H9 (cell line): ENCODE measurements at regions not wholly inside any gene's neighbourhood (a gene's known extent, or its start where the extent isn't known, plus 50 kb on each side); places are given as distances from the start of the nearest gene placed in this dataset.

Experiments used
- DNase-seq: peaks from one replicate; pipeline ENCODE4 v3.0.0-alpha.2; 2017
- H2AFZ ChIP-seq: one replicate; pipeline ENCODE4 v1.6.1; 2013; ENCODE audit warnings: mild to moderate bottlenecking, low read length, control low read depth, moderate library complexity
- H2AK5ac ChIP-seq: 2 replicates; pipeline ENCODE4 v1.6.1; 2013; ENCODE audit warnings: low read length, control low read depth, mixed read lengths; ENCODE audit not compliant: insufficient read length
- H2BK120ac ChIP-seq: one replicate; pipeline ENCODE4 v1.6.1; 2013; ENCODE audit warnings: low read depth, mild to moderate bottlenecking, low read length, control low read depth, inconsistent platforms; ENCODE audit not compliant: poor library complexity, severe bottlenecking
- H2BK12ac ChIP-seq: 2 replicates; pipeline ENCODE4 v1.6.1; 2013; ENCODE audit warnings: low read length, control low read depth, mixed read lengths, low read depth; ENCODE audit not compliant: insufficient read length
- H2BK15ac ChIP-seq: 2 replicates; pipeline ENCODE4 v1.6.1; 2013; ENCODE audit warnings: low read depth, low read length, control low read depth
- H2BK20ac ChIP-seq: one replicate; pipeline ENCODE4 v1.6.1; 2013; ENCODE audit warnings: low read depth, mild to moderate bottlenecking, low read length, control low read depth, inconsistent platforms; ENCODE audit not compliant: poor library complexity, severe bottlenecking
- H2BK5ac ChIP-seq: 2 replicates; pipeline ENCODE4 v1.6.1; 2013; ENCODE audit warnings: low read length, control low read depth, mixed read lengths; ENCODE audit not compliant: insufficient read length
- H3K14ac ChIP-seq: 2 replicates; pipeline ENCODE4 v1.6.1; 2013; ENCODE audit warnings: low read length, control low read depth; ENCODE audit not compliant: insufficient read depth
- H3K18ac ChIP-seq: 2 replicates; pipeline ENCODE4 v1.6.1; 2013; ENCODE audit warnings: low read depth, mild to moderate bottlenecking, mixed read lengths, low read length, control low read depth; ENCODE audit not compliant: insufficient read length
- H3K23ac ChIP-seq: 2 replicates; pipeline ENCODE4 v1.6.1; 2013; ENCODE audit warnings: low read length, control low read depth, mixed read lengths, low read depth; ENCODE audit not compliant: insufficient read length
- H3K23me2 ChIP-seq: 2 replicates; pipeline ENCODE4 v1.6.1; 2013; ENCODE audit warnings: low read depth, mild to moderate bottlenecking, mixed read lengths, low read length, control low read depth; ENCODE audit not compliant: insufficient read length, poor library complexity, severe bottlenecking
- H3K27ac ChIP-seq: 2 replicates; pipeline ENCODE4 v1.5.1; 2013; ENCODE audit warnings: low read length, control low read depth, mixed read lengths, low read depth; ENCODE audit not compliant: insufficient read length
- H3K27me3 ChIP-seq: 2 replicates; pipeline ENCODE4 v1.6.1; 2013; ENCODE audit warnings: low read length, control low read depth, inconsistent platforms; ENCODE audit not compliant: insufficient read depth
- H3K4ac ChIP-seq: 2 replicates; pipeline ENCODE4 v1.6.1; 2013; ENCODE audit warnings: low read depth, mild to moderate bottlenecking, control low read depth, inconsistent platforms, low read length, moderate library complexity
- H3K4me1 ChIP-seq: 2 replicates; pipeline ENCODE4 v1.6.1; 2013; ENCODE audit warnings: low read length, control low read depth, inconsistent platforms; ENCODE audit not compliant: insufficient read depth
- H3K4me2 ChIP-seq: 2 replicates; pipeline ENCODE4 v1.6.1; 2013; ENCODE audit warnings: low read length, control low read depth, mixed read lengths; ENCODE audit not compliant: insufficient read length, insufficient read depth
- H3K56ac ChIP-seq: 2 replicates; pipeline ENCODE4 v1.6.1; 2013; ENCODE audit warnings: low read depth, mild to moderate bottlenecking, mixed read lengths, low read length, control low read depth; ENCODE audit not compliant: insufficient read length
- H3K79me1 ChIP-seq: 2 replicates; pipeline ENCODE4 v1.6.1; 2013; ENCODE audit warnings: low read depth, mild to moderate bottlenecking, moderate library complexity, low read length, control low read depth, inconsistent platforms; ENCODE audit not compliant: insufficient read depth, poor library complexity, severe bottlenecking
- H3K79me2 ChIP-seq: 2 replicates; pipeline ENCODE4 v1.6.1; 2013; ENCODE audit warnings: low read length, control low read depth, inconsistent platforms; ENCODE audit not compliant: insufficient read depth
- H3K9ac ChIP-seq: 2 replicates; pipeline ENCODE4 v1.6.1; 2013; ENCODE audit warnings: low read length, control low read depth, mixed read lengths; ENCODE audit not compliant: insufficient read length; ENCODE audit errors: extremely low read depth
- H3K9me3 ChIP-seq: one replicate; pipeline ENCODE4 v1.6.1; 2013; ENCODE audit warnings: low read depth, low read length, inconsistent platforms; ENCODE audit not compliant: control insufficient read depth
- H3T11ph ChIP-seq: one replicate; pipeline ENCODE4 v1.6.1; 2013; ENCODE audit warnings: mild to moderate bottlenecking, low read length, control low read depth, inconsistent platforms
- H4K20me1 ChIP-seq: one replicate; pipeline ENCODE4 v1.6.1; 2013; ENCODE audit not compliant: control insufficient read depth, insufficient read length, insufficient read depth
- H4K5ac ChIP-seq: 2 replicates; pipeline ENCODE4 v1.6.1; 2013; ENCODE audit warnings: low read depth, mild to moderate bottlenecking, mixed read lengths, low read length, control low read depth; ENCODE audit not compliant: insufficient read length
- H4K8ac ChIP-seq: replicated peaks from 2 replicates; pipeline ENCODE4 v1.6.1; 2013; ENCODE audit warnings: low read length, control low read depth, mixed read lengths, low read depth; ENCODE audit not compliant: insufficient read length
- H4K91ac ChIP-seq: 2 replicates; pipeline ENCODE4 v1.6.1; 2013; ENCODE audit warnings: low read depth, mild to moderate bottlenecking, moderate library complexity, mixed read lengths, low read length, control low read depth; ENCODE audit not compliant: insufficient read length
- H3K27ac Mint-ChIP-seq, 3 experiments: 2 replicates in 2 of 3; 3 replicates in 1 of 3; pipeline ENCODE4 v1.8.0; 2020 to 2021; ENCODE audit warnings: mixed read lengths in 3 of 3, mild to moderate bottlenecking in 1 of 3, moderate library complexity in 1 of 3
- H3K27me3 Mint-ChIP-seq: 2 replicates; pipeline ENCODE4 v1.8.0; 2021; ENCODE audit warnings: low read depth, mild to moderate bottlenecking, moderate library complexity, mixed read lengths
- H3K36me3 Mint-ChIP-seq, 3 experiments: 2 replicates in 2 of 3; 3 replicates in 1 of 3; pipeline ENCODE4 v1.8.0; 2020 to 2021; ENCODE audit warnings: low read depth in 3 of 3, mixed read lengths in 3 of 3; ENCODE audit not compliant: insufficient read depth in 1 of 3
- H3K4me1 Mint-ChIP-seq, 2 experiments: 2 replicates each; pipeline ENCODE4 v1.8.0; 2020; ENCODE audit warnings: mixed read lengths in 2 of 2
- H3K4me3 Mint-ChIP-seq, 2 experiments: 2 replicates in 1 of 2; 3 replicates in 1 of 2; pipeline ENCODE4 v1.8.0; 2020 to 2021; ENCODE audit warnings: mild to moderate bottlenecking in 2 of 2, mixed read lengths in 2 of 2, moderate library complexity in 1 of 2
- H3K9me3 Mint-ChIP-seq, 2 experiments: 2 replicates in 1 of 2; 3 replicates in 1 of 2; pipeline ENCODE4 v1.8.0; 2020; ENCODE audit warnings: mild to moderate bottlenecking in 2 of 2, mixed read lengths in 2 of 2, moderate library complexity in 1 of 2
- CTCF ChIP-seq: fragments of 200-600 bp; sonication (generic); conservative IDR thresholded peaks from 3 replicates; pipeline ENCODE4 v1.8.0; 2021; ENCODE audit warnings: antibody characterized with exemption, mild to moderate bottlenecking
- WGBS: extraction: QIAGEN DNeasy Blood & Tissue Kit; methylation state at CpG from one replicate; pipeline ENCODE4 v1.1.7; 2013; ENCODE audit warnings: missing lambda C conversion rate, low lambda C conversion rate, mixed read lengths; ENCODE audit not compliant: insufficient read length; ENCODE audit errors: extremely low coverage; 5-methylcytosine and 5-hydroxymethylcytosine counted together

GRCh38 chr16:73198481-73198880 is 150.6 kb upstream of the ZFHX3 start:
- Histone ChIP-seq H3K23ac (no peak overlapping the region), H3K27ac (no peak overlapping the region), H3K4me2 (no peak overlapping the region), H3K56ac (no peak overlapping the region), H4K91ac (no peak overlapping the region), H2BK15ac (no peak overlapping the region), H4K5ac (no peak overlapping the region), H2BK12ac (no peak overlapping the region), H3K27me3 (no peaks in the 10 kb centered on the region), H3K14ac (no peak overlapping the region), H4K20me1 (no peaks in the 10 kb centered on the region), H2BK20ac (no peak overlapping the region), H3K18ac (no peak overlapping the region), H3K23me2 (no peaks in the 10 kb centered on the region), H3K79me2 (no peaks in the 10 kb centered on the region), H2AK5ac (no peak overlapping the region), H3K79me1 (no peaks in the 10 kb centered on the region), H2BK5ac (no peak overlapping the region), H3T11ph (no peak overlapping the region), H3K9me3 (no peaks in the 10 kb centered on the region), H3K4me1 (no peaks in the 10 kb centered on the region), H2AFZ (no peak overlapping the region), H3K9ac (no peak overlapping the region), H4K8ac (no peak overlapping the region), H3K4ac (no peak overlapping the region), H2BK120ac (no peak overlapping the region)
- no peaks in the 10 kb centered on the region for H3K36me3 Mint-ChIP-seq
- no peaks in the 10 kb centered on the region for H3K9me3 Mint-ChIP-seq
- no peak for DNase-seq
- TF ChIP-seq CTCF: no peak
- no peaks in the 10 kb centered on the region for H3K4me1 Mint-ChIP-seq
- no peak overlapping the region for H3K4me3 Mint-ChIP-seq
- no CpG with 5 or more reads among the region's 5 CpGs for WGBS
- H3K27me3 Mint-ChIP-seq: peaks cover 30% of the 10 kb centered on the region
- H3K27ac Mint-ChIP-seq: no peak overlapping the region
